ENCODE measurements at regions not wholly inside any gene's neighbourhood (a gene's known extent, or its start where the extent isn't known, plus 50 kb on each side); places are given as distances from the start of the nearest gene placed in this dataset.

GRCh38 chr18:41207706-41208105, 747.3 kb upstream of the PIK3C3 start:
- Mint-ChIP-seq H3K36me3 (ENCODE audit: low read depth) (no peaks in the 10 kb centered on the region), H3K4me1 (peaks cover 5% of the 10 kb centered on the region; the same call in 2 of the 3 replicates), H3K9me3 (no peaks in the 10 kb centered on the region), H3K27me3 (ENCODE audit: insufficient read depth, low read depth, poor library complexity) (no peaks in the 10 kb centered on the region), H3K4me3 (no peak overlapping the region), H3K27ac (no peak overlapping the region)
- H3K27ac ChIP-seq (ENCODE audit: low read depth): no peak overlapping the region
- H4K20me1 ChIP-seq (replicated peaks; ENCODE audit: insufficient read depth): no peaks in the 10 kb centered on the region
- DNase-seq (ENCODE audit: low spot score) (no peak), ATAC-seq (no peak)
- H3K4me3 ChIP-seq: no peak overlapping the region
- no peaks in the 10 kb centered on the region for H3K4me1 ChIP-seq (ENCODE audit: insufficient read depth)
- no peaks in the 10 kb centered on the region for H3F3A ChIP-seq (replicated peaks; ENCODE audit: low read depth)
- no peaks in the 10 kb centered on the region for H3K9me2 ChIP-seq (ENCODE audit: insufficient read depth)
- TF ChIP-seq CREB1 (CRISPR knock-in tag; IDR thresholded peaks at IDR 0.05; ENCODE audit: low read depth) (no peak), ETS1 (IDR thresholded peaks at IDR 0.05) (no peak), STAT1 (IDR thresholded peaks at IDR 0.05; ENCODE audit: unreplicated experiment) (no peak), ZNF462 (CRISPR knock-in tag; IDR thresholded peaks at IDR 0.05) (no peak), EZH2 (IDR thresholded peaks at IDR 0.05; ENCODE audit: low read depth, unreplicated experiment) (no peak), JUNB (IDR thresholded peaks at IDR 0.05; ENCODE audit: unreplicated experiment) (no peak), ZNF114 (CRISPR knock-in tag; IDR thresholded peaks at IDR 0.05) (no peak), POLR2AphosphoS5 (IDR thresholded peaks at IDR 0.05; ENCODE audit: low read depth) (no peak)
- TF ChIP-seq, protein P1, sequence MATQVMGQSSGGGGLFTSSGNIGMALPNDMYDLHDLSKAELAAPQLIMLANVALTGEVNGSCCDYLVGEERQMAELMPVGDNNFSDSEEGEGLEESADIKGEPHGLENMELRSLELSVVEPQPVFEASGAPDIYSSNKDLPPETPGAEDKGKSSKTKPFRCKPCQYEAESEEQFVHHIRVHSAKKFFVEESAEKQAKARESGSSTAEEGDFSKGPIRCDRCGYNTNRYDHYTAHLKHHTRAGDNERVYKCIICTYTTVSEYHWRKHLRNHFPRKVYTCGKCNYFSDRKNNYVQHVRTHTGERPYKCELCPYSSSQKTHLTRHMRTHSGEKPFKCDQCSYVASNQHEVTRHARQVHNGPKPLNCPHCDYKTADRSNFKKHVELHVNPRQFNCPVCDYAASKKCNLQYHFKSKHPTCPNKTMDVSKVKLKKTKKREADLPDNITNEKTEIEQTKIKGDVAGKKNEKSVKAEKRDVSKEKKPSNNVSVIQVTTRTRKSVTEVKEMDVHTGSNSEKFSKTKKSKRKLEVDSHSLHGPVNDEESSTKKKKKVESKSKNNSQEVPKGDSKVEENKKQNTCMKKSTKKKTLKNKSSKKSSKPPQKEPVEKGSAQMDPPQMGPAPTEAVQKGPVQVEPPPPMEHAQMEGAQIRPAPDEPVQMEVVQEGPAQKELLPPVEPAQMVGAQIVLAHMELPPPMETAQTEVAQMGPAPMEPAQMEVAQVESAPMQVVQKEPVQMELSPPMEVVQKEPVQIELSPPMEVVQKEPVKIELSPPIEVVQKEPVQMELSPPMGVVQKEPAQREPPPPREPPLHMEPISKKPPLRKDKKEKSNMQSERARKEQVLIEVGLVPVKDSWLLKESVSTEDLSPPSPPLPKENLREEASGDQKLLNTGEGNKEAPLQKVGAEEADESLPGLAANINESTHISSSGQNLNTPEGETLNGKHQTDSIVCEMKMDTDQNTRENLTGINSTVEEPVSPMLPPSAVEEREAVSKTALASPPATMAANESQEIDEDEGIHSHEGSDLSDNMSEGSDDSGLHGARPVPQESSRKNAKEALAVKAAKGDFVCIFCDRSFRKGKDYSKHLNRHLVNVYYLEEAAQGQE (IDR thresholded peaks at IDR 0.05; ENCODE audit: unreplicated experiment): no peak
- no peaks in the 10 kb centered on the region for H3K36me3 ChIP-seq (ENCODE audit: insufficient read depth)
- no peaks in the 10 kb centered on the region for H3K79me2 ChIP-seq (replicated peaks; ENCODE audit: insufficient read depth)
- H3K4me2 ChIP-seq: no peak overlapping the region
- no peaks in the 10 kb centered on the region for H3K27me3 ChIP-seq (ENCODE audit: insufficient read depth)
- H2AFZ ChIP-seq: no peak overlapping the region

Measured in GM23338 (cell line).